ENCODE measurements at regions not wholly inside any gene's neighbourhood (a gene's known extent, or its start where the extent isn't known, plus 50 kb on each side); places are given as distances from the start of the nearest gene placed in this dataset.

- no peaks in the 10 kb centered on the region for H3K36me3 ChIP-seq (ENCODE audit: control insufficient read depth, insufficient read depth, low read length)
- H3K27me3 ChIP-seq (ENCODE audit: control insufficient read depth, insufficient read depth, low read length), result no peaks in the 10 kb centered on the region
- no peaks in the 10 kb centered on the region for H4K20me1 ChIP-seq (ENCODE audit: control insufficient read depth, extremely low read depth, insufficient read depth, low read length)
- H3K4me1 ChIP-seq (ENCODE audit: control insufficient read depth, extremely low read depth, insufficient read depth, low read length), result no peaks in the 10 kb centered on the region
- H3K9ac ChIP-seq (ENCODE audit: insufficient read depth, low read length), result no peak overlapping the region
- no peak for DNase-seq (ENCODE audit: low read depth in 2 of 2)
- H3K79me2 ChIP-seq (ENCODE audit: control insufficient read depth, insufficient read depth, low read length), result no peaks in the 10 kb centered on the region
- H2AFZ ChIP-seq (ENCODE audit: low read length), result no peak overlapping the region
- TF ChIP-seq CTCF (conservative IDR thresholded peaks at IDR 0.05 in 1 of 2, IDR thresholded peaks at IDR 0.05 in 1 of 2; ENCODE audit: low read depth in 1 of 2, low read length in 2 of 2), result no peak
- TF ChIP-seq EZH2 (IDR thresholded peaks at IDR 0.05; ENCODE audit: low read length, missing control alignments), result no peak
- no peak overlapping the region for H3K4me2 ChIP-seq (ENCODE audit: extremely low read depth, insufficient read depth, low read length)
- no peaks in the 10 kb centered on the region for H3K9me3 ChIP-seq (ENCODE audit: control insufficient read depth, insufficient read depth, low read depth, low read length)
- H3K4me3 ChIP-seq (replicated peaks in 1 of 4; ENCODE audit: control extremely low read depth in 1 of 4, insufficient read depth in 1 of 4, low read depth in 3 of 4, low read length in 4 of 4), result no peak overlapping the region
- H3K27ac ChIP-seq (ENCODE audit: insufficient read depth, low read length), result no peak overlapping the region
Observed at GRCh38 chr14:96727491-96727890, 69.7 kb upstream of the VRK1 start.

GRCh38 chr14:96727980-96728717 lies 69.0 kb upstream of the VRK1 start:
- Histone ChIP-seq H3K27me3 (ENCODE audit: control insufficient read depth, insufficient read depth, low read length) (no peaks in the 10 kb centered on the region), H3K27ac (ENCODE audit: insufficient read depth, low read length) (no peak overlapping the region), H3K36me3 (ENCODE audit: control insufficient read depth, insufficient read depth, low read length) (no peaks in the 10 kb centered on the region), H4K20me1 (ENCODE audit: control insufficient read depth, extremely low read depth, insufficient read depth, low read length) (no peaks in the 10 kb centered on the region), H3K9me3 (ENCODE audit: control insufficient read depth, insufficient read depth, low read depth, low read length) (no peaks in the 10 kb centered on the region), H3K79me2 (ENCODE audit: control insufficient read depth, insufficient read depth, low read length) (no peaks in the 10 kb centered on the region), H3K9ac (ENCODE audit: insufficient read depth, low read length) (no peak overlapping the region), H3K4me1 (ENCODE audit: control insufficient read depth, extremely low read depth, insufficient read depth, low read length) (no peaks in the 10 kb centered on the region), H2AFZ (ENCODE audit: low read length) (no peak overlapping the region), H3K4me3 (replicated peaks in 1 of 4; ENCODE audit: control extremely low read depth in 1 of 4, insufficient read depth in 1 of 4, low read depth in 3 of 4, low read length in 4 of 4) (no peak overlapping the region), H3K4me2 (ENCODE audit: extremely low read depth, insufficient read depth, low read length) (no peak overlapping the region)
- no peak for TF ChIP-seq CTCF (conservative IDR thresholded peaks at IDR 0.05 in 1 of 2, IDR thresholded peaks at IDR 0.05 in 1 of 2; ENCODE audit: low read depth in 1 of 2, low read length in 2 of 2)
- no peak for TF ChIP-seq EZH2 (IDR thresholded peaks at IDR 0.05; ENCODE audit: low read length, missing control alignments)
- DNase-seq (ENCODE audit: low read depth in 2 of 2), result no peak

GRCh38 chr14:96729889-96730288 lies 67.3 kb upstream of the VRK1 start:
- no peak for DNase-seq (ENCODE audit: low read depth in 2 of 2)
- no peak overlapping the region for H3K4me3 ChIP-seq (replicated peaks in 1 of 4; ENCODE audit: control extremely low read depth in 1 of 4, insufficient read depth in 1 of 4, low read depth in 3 of 4, low read length in 4 of 4)
- H3K27me3 ChIP-seq (ENCODE audit: control insufficient read depth, insufficient read depth, low read length), result no peaks in the 10 kb centered on the region
- H3K4me1 ChIP-seq (ENCODE audit: control insufficient read depth, extremely low read depth, insufficient read depth, low read length), result no peaks in the 10 kb centered on the region
- no peaks in the 10 kb centered on the region for H3K79me2 ChIP-seq (ENCODE audit: control insufficient read depth, insufficient read depth, low read length)
- H3K9me3 ChIP-seq (ENCODE audit: control insufficient read depth, insufficient read depth, low read depth, low read length), result no peaks in the 10 kb centered on the region
- no peaks in the 10 kb centered on the region for H4K20me1 ChIP-seq (ENCODE audit: control insufficient read depth, extremely low read depth, insufficient read depth, low read length)
- H3K4me2 ChIP-seq (ENCODE audit: extremely low read depth, insufficient read depth, low read length), result no peak overlapping the region
- H3K36me3 ChIP-seq (ENCODE audit: control insufficient read depth, insufficient read depth, low read length), result no peaks in the 10 kb centered on the region
- no peak overlapping the region for H3K27ac ChIP-seq (ENCODE audit: insufficient read depth, low read length)
- H2AFZ ChIP-seq (ENCODE audit: low read length), result no peak overlapping the region
- H3K9ac ChIP-seq (ENCODE audit: insufficient read depth, low read length), result no peak overlapping the region
- TF ChIP-seq CTCF (conservative IDR thresholded peaks at IDR 0.05 in 1 of 2, IDR thresholded peaks at IDR 0.05 in 1 of 2; ENCODE audit: low read depth in 1 of 2, low read length in 2 of 2) (no peak), EZH2 (IDR thresholded peaks at IDR 0.05; ENCODE audit: low read length, missing control alignments) (no peak)

Data from fibroblast of lung (primary cell).